MM.1S (cell line): ENCODE measurements at regions not wholly inside any gene's neighbourhood (a gene's known extent, or its start where the extent isn't known, plus 50 kb on each side); places are given as distances from the start of the nearest gene placed in this dataset.

Experiments used
- DNase-seq: peaks from one replicate; pipeline ENCODE4 v3.0.0-alpha.2; 2015
- H2AFZ ChIP-seq: fragments of 300-600 bp; sonication (generic); 2 replicates; pipeline ENCODE4 v1.6.0; 2016; ENCODE audit warnings: antibody characterized with exemption, low read length
- H3F3A ChIP-seq: fragments of 300-600 bp; sonication (generic); 2 replicates; pipeline ENCODE4 v1.6.1; 2016; ENCODE audit warnings: mild to moderate bottlenecking, antibody characterized with exemption, low read length, moderate library complexity, mixed read lengths; ENCODE audit not compliant: insufficient read depth
- H3K27ac ChIP-seq: fragments of 300-600 bp; sonication (generic); 2 replicates; pipeline ENCODE4 v1.5.1; 2016; ENCODE audit warnings: mild to moderate bottlenecking, low read length
- H3K27me3 ChIP-seq: fragments of 300-600 bp; sonication (generic); replicated peaks from 2 replicates; pipeline ENCODE4 v1.6.0; 2016; ENCODE audit warnings: low read length; ENCODE audit not compliant: insufficient read depth
- H3K36me3 ChIP-seq: fragments of 300-600 bp; sonication (generic); replicated peaks from 2 replicates; pipeline ENCODE4 v1.6.1; 2016; ENCODE audit warnings: mild to moderate bottlenecking, low read length, mixed read lengths; ENCODE audit not compliant: insufficient read depth
- H3K4me1 ChIP-seq: fragments of 300-600 bp; sonication (generic); 2 replicates; pipeline ENCODE4 v1.6.1; 2016; ENCODE audit warnings: low read length, mixed read lengths
- H3K4me2 ChIP-seq: fragments of 300-600 bp; sonication (generic); 2 replicates; pipeline ENCODE4 v1.6.0; 2016; ENCODE audit warnings: low read depth, low read length
- H3K4me3 ChIP-seq: fragments of 300-600 bp; sonication (generic); 2 replicates; pipeline ENCODE4 v1.5.1; 2016; ENCODE audit warnings: low read length, mixed read lengths
- H3K79me2 ChIP-seq: fragments of 300-600 bp; sonication (generic); 2 replicates; pipeline ENCODE4 v1.6.1; 2016; ENCODE audit warnings: mixed run types, low read length, mixed read lengths
- H3K9ac ChIP-seq: fragments of 300-600 bp; sonication (generic); 2 replicates; pipeline ENCODE4 v1.6.1; 2016; ENCODE audit warnings: low read length, mixed read lengths
- H3K9me2 ChIP-seq: fragments of 300-600 bp; sonication (generic); replicated peaks from 2 replicates; pipeline ENCODE4 v1.6.1; 2016; ENCODE audit warnings: mild to moderate bottlenecking, low read length, mixed read lengths; ENCODE audit not compliant: insufficient read depth
- H3K9me3 ChIP-seq: fragments of 300-600 bp; sonication (generic); replicated peaks from 2 replicates; pipeline ENCODE4 v1.6.1; 2016; ENCODE audit warnings: mild to moderate bottlenecking, low read length, mixed read lengths; ENCODE audit not compliant: insufficient read depth
- H4K20me1 ChIP-seq: fragments of 300-600 bp; sonication (generic); 2 replicates; pipeline ENCODE4 v1.6.1; 2016; ENCODE audit warnings: mild to moderate bottlenecking, low read length, moderate library complexity, mixed read lengths; ENCODE audit not compliant: insufficient read depth
- CTCF ChIP-seq: fragments of 300-600 bp; sonication (generic); IDR thresholded peaks from 2 replicates; pipeline ENCODE4 v1.5.1; 2016; ENCODE audit warnings: antibody characterized with exemption, low read length, mixed read lengths
- EZH2 ChIP-seq: fragments of 300-600 bp; sonication (generic); optimal IDR thresholded peaks from 2 replicates; pipeline ENCODE3; 2017; ENCODE audit warnings: low read depth, mild to moderate bottlenecking, antibody characterized with exemption, low read length, mixed read lengths
- EZH2phosphoT487 ChIP-seq: fragments of 300-600 bp; sonication (generic); IDR thresholded peaks from 2 replicates; pipeline ENCODE4 v1.6.1; 2018; ENCODE audit warnings: antibody characterized with exemption, low read length

- no peak for DNase-seq
- Histone ChIP-seq H3K27ac (no peak overlapping the region), H2AFZ (no peak overlapping the region), H3K4me2 (no peak overlapping the region), H3K4me1 (no peaks in the 10 kb centered on the region), H3K27me3 (no peaks in the 10 kb centered on the region), H3K36me3 (no peaks in the 10 kb centered on the region), H4K20me1 (no peaks in the 10 kb centered on the region), H3K79me2 (no peaks in the 10 kb centered on the region), H3K9me3 (no peaks in the 10 kb centered on the region), H3K4me3 (no peak overlapping the region), H3K9ac (no peak overlapping the region), H3K9me2 (no peaks in the 10 kb centered on the region), H3F3A (no peaks in the 10 kb centered on the region)
- TF ChIP-seq EZH2phosphoT487 = no peak
- no peak for TF ChIP-seq EZH2
- TF ChIP-seq CTCF = no peak
Measured at GRCh38 chr1:224540535-224540934, 75.6 kb upstream of the CNIH3 start.

DNA sequence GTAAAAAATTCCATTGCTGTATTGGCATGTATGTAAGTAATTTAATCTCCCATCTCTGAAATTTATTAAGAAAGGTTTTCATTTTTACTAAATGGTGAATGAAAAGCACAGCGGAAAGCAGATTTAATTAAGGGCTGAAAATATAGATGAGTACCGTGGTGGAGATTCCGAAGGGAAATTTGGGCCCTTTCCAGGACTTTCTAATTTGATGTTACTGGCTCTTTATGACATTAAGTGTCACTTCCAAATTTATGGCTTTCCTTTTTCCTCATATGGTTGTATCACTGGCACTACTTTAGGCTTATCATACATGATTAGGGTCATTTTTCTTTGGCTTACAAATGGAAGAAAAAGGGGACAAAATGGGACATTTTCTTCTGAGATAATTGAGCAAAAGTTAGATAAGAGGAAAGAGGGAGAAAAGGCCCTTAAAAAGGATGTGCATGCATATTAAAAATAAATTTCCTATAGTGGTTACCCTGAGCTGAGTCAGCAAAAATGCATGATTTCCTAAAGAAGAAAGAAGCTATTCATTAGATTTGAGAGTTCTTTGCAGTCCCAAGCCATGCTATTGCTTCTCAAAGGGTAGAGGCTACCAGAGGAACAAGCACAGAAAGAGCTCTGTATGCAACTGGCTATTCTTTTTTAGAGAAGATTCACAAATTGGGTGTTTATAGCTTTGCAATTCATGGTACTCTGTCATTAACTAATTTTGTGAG lies 74.9 kb upstream of the CNIH3 start:
- Histone ChIP-seq H3K36me3 (no peaks in the 10 kb centered on the region), H4K20me1 (no peaks in the 10 kb centered on the region), H3K4me1 (no peaks in the 10 kb centered on the region), H3K27ac (no peak overlapping the region), H3K9ac (no peak overlapping the region), H3K4me2 (no peak overlapping the region), H3K4me3 (no peak overlapping the region), H2AFZ (no peak overlapping the region), H3K9me3 (no peaks in the 10 kb centered on the region), H3K9me2 (no peaks in the 10 kb centered on the region), H3K27me3 (no peaks in the 10 kb centered on the region), H3F3A (no peaks in the 10 kb centered on the region), H3K79me2 (no peaks in the 10 kb centered on the region)
- no peak for TF ChIP-seq CTCF
- no peak for TF ChIP-seq EZH2phosphoT487
- TF ChIP-seq EZH2 = no peak
- no peak for DNase-seq

DNA sequence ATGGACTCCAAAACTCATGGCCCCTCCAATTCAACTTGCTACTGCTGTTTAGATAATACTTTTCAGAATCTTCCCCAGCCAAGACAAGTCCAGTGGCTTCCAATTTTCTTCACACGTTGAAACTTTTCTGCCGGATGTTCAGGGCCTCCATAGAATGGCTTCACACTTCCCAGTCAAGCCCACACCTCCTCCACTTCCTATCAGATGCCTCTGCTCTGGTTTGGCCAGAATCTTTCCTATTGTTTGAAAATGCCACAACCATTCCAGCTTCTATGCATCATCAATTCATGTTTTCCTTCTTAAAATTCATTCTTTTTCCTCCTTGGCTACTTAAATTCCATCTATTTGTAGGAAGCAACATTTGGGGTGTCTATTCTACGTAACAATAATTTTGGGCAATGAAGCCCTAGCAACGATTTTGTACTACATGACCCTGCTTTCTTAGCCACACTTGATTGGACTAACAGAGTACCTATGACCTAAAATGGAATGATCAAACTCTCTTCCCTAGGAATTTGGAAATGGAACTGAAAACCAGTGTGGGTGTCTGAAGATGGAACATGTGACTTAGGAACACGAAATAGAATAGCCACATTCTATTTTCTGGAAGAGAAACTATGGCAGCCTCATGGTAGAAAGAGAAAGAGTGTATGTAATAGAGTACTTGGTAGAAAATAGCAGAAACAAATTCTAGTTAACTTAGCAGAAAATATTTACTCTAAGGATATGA lies 74.1 kb upstream of the CNIH3 start:
- no peak for DNase-seq
- H3F3A ChIP-seq = no peaks in the 10 kb centered on the region
- H3K4me2 ChIP-seq = no peak overlapping the region
- H3K27ac ChIP-seq = no peak overlapping the region
- TF ChIP-seq EZH2 = no peak
- no peak for TF ChIP-seq CTCF
- no peak for TF ChIP-seq EZH2phosphoT487
- H3K9ac ChIP-seq = no peak overlapping the region
- no peaks in the 10 kb centered on the region for H3K9me2 ChIP-seq
- H3K36me3 ChIP-seq = no peaks in the 10 kb centered on the region
- no peaks in the 10 kb centered on the region for H3K79me2 ChIP-seq
- no peaks in the 10 kb centered on the region for H3K4me1 ChIP-seq
- no peaks in the 10 kb centered on the region for H3K9me3 ChIP-seq
- no peaks in the 10 kb centered on the region for H3K27me3 ChIP-seq
- H2AFZ ChIP-seq = no peak overlapping the region
- no peak overlapping the region for H3K4me3 ChIP-seq
- H4K20me1 ChIP-seq = no peaks in the 10 kb centered on the region
